ENCODE measurements at regions not wholly inside any gene's neighbourhood (a gene's known extent, or its start where the extent isn't known, plus 50 kb on each side); places are given as distances from the start of the nearest gene placed in this dataset.
A peak's percentile ranks its signal among the peaks of the same experiment; 100 is the strongest.
"Not testable (repeated sequence)": the region's sequence is repeated elsewhere in the genome, so short reads cannot be mapped to it uniquely, and the experiment has no call there.

DNA sequence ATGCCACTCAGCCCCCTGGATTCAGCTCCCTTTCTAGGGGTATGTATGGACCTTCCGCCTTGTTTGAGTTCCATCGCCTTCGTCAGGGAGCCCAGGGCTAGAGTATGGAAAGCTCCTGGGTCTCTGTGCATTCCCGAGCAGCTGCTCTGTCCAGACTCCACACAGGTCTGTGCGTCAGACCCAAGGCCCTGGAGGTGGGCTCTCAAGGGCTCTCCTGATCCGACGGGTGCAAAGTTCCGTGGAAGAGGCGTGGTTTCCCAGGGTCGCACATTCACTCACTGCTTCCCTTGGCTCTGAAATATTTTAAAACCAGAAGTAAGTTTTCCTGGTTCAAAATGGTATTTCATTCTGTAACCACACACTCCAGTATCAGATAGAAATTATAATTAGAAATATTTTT, 863.2 kb downstream of the TRIML1 start:
- no peak for DNase-seq (ENCODE audit: low read depth, low spot score)

DNA sequence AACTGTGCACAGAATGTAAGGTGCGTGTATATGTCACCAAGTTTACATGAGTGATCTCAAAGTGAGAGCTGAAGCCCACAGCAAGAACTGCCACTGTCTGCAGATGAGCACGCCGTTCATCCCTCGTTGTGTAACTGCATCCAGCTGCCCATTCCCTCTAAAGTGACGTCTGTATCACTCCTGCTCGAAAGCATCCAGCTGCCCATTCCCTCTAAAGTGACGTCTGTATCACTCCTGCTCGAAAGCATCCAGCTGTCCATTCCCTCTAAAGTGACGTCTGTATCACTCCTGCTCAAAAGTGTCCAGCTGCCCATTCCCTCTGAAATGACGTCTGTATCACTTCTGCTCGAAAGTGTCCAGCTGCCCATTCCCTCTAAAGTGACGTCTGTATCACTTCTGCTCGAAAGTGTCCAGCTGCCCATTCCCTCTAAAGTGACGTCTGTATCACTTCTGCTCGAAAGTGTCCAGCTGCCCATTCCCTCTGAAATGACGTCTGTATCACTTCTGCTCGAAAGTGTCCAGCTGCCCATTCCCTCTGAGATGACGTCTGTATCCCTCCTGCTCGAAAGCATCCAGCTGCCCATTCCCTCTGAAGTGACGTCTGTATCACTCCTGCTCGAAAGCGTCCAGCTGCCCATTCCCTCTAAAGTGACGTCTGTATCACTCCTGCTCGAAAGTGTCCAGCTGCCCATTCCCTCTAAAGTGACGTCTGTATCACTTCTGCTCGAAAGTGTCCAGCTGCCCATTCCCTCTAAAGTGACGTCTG, 871.4 kb downstream of the TRIML1 start:
- not testable (repeated sequence) for DNase-seq (ENCODE audit: low read depth, low spot score)

DNA sequence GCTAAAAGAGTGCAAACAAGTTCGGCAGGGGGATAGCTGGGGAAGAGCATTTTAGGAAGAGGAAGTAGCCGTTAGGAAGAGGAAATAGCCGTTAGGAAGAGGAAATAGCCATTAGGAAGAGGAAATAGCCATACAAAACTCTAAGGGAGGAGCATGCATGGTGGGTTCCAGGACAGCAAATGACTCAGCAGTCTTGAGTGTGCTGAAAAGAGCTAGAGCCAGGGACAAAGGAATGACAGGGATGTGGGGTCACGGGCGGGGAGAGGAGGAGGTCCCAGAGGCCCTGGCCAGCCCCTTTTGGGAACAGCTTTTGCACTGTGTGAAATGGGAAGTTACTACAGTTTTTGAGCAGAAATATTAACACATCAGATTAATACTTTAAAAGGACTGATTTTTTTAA, 882.6 kb downstream of the TRIML1 start:
- DNase-seq (ENCODE audit: low read depth, low spot score) = peak; percentile 44

DNA sequence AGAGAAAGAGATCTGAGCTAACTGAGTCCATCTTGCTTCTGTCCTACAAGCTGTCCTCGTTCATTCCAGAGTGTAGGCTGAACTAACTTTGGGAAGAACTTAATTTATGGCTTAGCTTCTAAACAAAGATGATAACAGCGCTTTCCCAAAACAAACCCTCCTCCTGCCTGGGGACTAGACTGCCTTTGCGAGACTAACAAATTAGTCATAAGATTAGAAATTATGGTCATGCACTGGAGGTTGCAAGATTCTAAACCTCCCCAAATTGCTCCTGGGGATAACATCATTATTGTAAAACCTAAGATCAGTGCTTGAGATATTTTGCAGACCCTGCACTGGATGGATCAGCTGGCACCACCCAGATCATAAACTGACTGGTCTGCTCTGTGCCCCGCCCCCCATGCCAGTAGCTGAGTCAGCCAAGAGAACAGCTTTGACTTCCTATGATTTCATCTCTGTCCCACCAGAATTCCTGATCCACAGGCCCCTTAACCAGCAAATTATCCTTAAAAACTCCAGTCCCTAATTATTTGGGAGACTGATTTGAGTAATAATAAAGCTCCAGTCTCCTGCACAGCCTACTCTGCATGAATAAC, 883.3 kb downstream of the TRIML1 start:
- peak; percentile 26 for DNase-seq (ENCODE audit: low read depth, low spot score)

DNA sequence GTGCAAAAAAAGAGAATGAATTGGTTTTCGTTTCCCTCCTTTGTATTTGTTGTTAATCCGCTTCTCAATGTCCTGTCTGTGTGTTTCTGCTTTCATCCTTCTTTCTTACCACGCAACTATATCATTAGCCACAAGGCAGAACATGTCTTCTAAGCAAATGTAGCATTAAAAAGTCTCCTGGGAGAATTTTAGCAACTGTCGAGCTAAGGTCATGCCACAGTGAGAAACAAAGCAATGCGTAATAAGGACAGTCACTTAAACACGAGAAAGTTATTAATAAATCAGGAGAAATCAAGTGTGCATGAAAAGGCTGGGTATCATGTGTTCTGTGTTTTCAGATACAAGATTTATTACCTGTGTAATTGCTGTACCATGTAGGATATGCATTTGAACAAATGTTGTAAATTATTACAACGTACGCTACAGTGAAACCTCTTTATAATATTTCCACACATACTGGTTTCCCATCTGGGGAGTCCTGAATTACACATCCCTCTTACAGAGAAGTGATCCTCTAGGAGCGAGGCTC, 890.8 kb downstream of the TRIML1 start:
- no peak for DNase-seq (ENCODE audit: low read depth, low spot score)

- no peak for DNase-seq (ENCODE audit: low read depth, low spot score)
Measured at GRCh38 chr4:189032606-189033338, 893.5 kb downstream of the TRIML1 start.

- DNase-seq (ENCODE audit: low read depth, low spot score) = no peak
Measured at GRCh38 chr4:189033801-189034347, 894.6 kb downstream of the TRIML1 start.

DNA sequence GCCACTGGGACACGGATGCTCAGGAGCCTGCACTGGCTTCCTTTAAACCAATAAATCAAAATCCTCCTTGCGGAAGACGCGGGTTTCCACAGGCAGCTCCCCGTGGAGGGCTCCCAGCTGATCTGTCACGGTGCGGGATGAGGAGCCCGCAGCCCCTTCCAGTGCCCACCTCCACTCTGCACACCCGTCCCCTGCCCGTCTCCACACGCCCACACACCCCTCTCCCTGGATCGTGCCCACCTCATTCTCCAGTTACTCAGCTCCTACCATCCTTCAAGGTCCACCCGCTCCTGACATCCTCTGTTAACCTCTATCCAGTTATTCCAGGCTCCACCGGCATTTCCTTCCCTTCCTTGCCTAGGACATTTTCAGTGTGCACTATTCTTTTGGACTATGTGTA, 895.9 kb downstream of the TRIML1 start:
- DNase-seq (ENCODE audit: low read depth, low spot score) = no peak

DNA sequence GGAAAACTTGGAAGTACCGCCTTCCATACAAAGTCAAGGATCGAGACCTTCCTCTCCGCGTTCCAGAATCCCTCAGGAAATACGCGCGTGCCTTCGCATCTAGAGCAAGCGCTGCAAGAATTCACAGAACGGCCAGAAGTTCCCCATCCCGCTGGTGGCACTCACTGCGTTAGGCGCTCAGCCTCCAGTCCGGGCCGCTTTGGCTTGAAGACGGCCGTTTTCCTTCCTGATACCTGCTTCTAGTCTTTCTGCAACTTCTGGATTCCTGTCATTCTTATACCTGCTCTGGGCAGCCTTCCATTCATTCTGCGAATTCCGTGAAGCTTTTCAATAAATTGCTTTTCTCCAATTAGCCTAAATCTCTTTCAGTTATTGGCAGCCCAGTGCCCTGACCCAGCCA, 896.4 kb downstream of the TRIML1 start:
- no peak for DNase-seq (ENCODE audit: low read depth, low spot score)

DNA sequence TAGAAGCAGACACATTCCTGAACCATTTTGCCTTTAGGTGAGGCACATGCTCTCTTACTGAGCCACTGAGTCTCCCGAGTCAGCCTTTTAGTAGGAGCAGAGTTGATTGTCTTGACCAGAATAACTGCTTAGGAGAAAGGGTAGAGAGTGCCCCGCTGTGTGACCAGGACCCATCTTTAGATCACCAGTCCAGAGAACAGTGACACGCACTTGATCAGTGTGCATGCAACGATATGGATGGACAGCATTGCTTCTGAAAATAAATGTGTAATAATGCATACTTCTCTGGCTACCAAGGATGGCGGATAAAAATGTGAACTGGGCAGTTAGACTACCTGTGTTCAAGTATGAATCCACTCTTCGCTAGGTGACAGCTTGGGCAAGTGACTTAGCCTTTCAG, 897.7 kb downstream of the TRIML1 start:
- DNase-seq (ENCODE audit: low read depth, low spot score) = no peak

DNA sequence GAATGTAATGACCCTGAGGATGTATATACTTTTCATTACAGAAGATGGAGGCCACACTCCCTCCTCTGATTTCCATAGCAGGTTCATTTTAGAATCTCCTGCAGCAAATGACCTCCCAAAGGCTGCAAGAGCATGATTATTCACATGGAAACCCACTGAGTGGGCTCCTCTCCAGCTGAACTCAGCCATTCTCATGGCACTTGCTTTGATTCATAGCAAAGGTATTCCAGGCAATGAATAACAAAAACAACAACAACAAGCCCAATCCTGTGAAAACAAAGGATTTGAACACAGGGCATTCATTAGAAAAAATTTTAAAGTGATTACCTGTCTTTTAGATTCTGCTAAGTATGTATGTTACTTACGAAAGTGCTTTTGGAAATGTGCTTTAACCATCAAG, 894.0 kb upstream of the FRG1 start:
- DNase-seq (ENCODE audit: low read depth, low spot score) = peak; percentile 32

DNA sequence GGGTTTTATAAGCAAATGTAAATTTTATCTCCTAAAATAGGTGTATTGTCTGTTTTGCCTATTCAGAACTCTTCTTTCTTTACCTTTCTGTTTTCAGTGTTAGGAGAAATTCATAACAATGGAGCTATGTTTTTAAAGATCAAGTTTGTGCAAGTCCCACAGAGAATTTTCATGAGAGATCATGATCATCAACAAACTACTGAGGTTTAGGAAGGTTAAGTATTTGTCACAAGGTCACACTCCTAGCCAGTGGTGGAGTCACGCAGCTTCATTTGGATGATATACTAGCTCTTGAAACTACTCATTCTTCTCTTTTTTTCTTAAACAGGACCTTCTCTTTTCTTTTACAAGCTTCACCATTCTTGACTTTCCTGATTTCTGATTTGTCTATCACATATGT, 892.6 kb upstream of the FRG1 start:
- no peak for DNase-seq (ENCODE audit: low read depth, low spot score)

DNA sequence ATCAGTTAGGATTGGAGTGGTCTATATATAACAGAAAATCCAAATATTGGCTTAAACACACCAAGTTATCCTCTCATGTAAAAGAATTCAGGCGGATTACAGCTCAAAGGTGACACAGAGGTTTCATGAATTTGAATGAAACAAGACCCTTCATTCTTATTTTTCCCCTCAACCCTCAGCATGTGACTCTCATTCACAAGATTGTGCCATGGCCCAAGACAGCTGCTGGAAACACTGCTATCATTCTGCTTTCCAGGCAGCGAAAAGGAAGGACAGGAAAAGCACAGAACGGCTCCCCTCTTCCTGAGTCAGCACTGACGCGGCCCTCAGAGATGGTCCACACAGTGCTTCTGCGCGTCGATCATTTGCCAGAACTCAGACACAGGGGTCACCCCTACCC, 891.0 kb upstream of the FRG1 start:
- no peak for DNase-seq (ENCODE audit: low read depth, low spot score)

- no peak for DNase-seq (ENCODE audit: low read depth, low spot score)
Measured at GRCh38 chr4:189050643-189051042, 890.0 kb upstream of the FRG1 start.

GRCh38 chr4:189053621-189054020, 887.1 kb upstream of the FRG1 start:
- no peak for DNase-seq (ENCODE audit: low read depth, low spot score)

GRCh38 chr4:189060104-189060503, 880.6 kb upstream of the FRG1 start:
- no peak for DNase-seq (ENCODE audit: low read depth, low spot score)

DNA sequence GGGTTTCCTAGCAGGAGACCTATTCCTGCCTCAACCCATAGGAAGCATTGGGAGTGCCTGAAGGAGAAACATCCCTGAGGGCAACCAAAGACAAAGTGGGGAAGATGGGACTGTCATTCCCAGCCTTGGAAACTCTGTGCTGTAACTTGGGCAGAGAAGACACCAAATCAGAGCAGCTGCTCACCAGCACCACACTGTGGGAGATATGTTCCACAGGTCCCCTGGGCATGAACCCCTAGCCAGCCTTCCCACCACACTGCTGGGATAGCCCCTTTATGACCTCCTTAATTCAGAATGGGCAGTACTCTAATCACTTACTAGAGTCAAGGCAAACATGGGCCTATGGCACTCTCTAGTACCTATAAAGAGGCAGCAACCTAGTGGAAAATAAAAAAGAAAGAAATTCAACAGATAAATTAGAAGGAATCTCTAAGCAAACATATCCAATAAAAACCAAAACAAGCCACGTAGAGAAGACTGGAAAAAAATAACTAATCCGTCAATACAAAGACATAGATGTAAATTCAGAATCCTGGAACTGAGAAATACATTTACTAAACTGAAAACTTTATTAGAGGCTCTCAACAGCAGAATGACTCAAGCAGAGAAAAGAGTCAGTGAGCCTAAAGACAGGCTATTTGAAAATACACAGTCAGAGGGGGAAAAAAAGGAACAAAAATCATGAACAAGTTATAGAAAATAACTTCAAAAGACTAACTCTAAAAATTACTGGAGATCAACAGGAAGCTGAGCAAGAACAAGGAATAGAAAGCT, 878.4 kb upstream of the FRG1 start:
- DNase-seq (ENCODE audit: low read depth, low spot score) = peak; percentile 20

- DNase-seq (ENCODE audit: low read depth, low spot score) = no peak
Measured at GRCh38 chr4:189069772-189070171, 870.9 kb upstream of the FRG1 start.

- DNase-seq (ENCODE audit: low read depth, low spot score) = no peak
Measured at GRCh38 chr4:189071241-189071640, 869.4 kb upstream of the FRG1 start.

- no peak for DNase-seq (ENCODE audit: low read depth, low spot score)
Measured at GRCh38 chr4:189073739-189074138, 866.9 kb upstream of the FRG1 start.

GRCh38 chr4:189081826-189082225, 858.8 kb upstream of the FRG1 start:
- DNase-seq (ENCODE audit: low read depth, low spot score) = no peak

- no peak for DNase-seq (ENCODE audit: low read depth, low spot score)
Measured at GRCh38 chr4:189083769-189084168, 856.9 kb upstream of the FRG1 start.

Data from ELF-1 (cell line).